ENCODE measurements at regions not wholly inside any gene's neighbourhood (a gene's known extent, or its start where the extent isn't known, plus 50 kb on each side); places are given as distances from the start of the nearest gene placed in this dataset.

Small RNA genes lying in the stretch of these regions (small RNA-seq; reads per million reads assigned to genes)
- gene RN7SKP126 = 0 reads per million in 2 experiments

Measured in SK-MEL-5 (cell line).